PC-3 (cell line): ENCODE measurements at regions not wholly inside any gene's neighbourhood (a gene's known extent, or its start where the extent isn't known, plus 50 kb on each side); places are given as distances from the start of the nearest gene placed in this dataset.

Source experiments
- ATAC-seq: fragments of 200-7000 bp; cut with Tn5 transposase; 2 replicates; pipeline ENCODE4 v1.9.1; 2020; ENCODE audit warnings: mild to moderate bottlenecking, moderate library complexity
- BruUV-seq: library from RNA; stranded (reverse); fragments of 400-500 nt; replicated peaks from 2 replicates; lab custom pipeline; 2021; lab: Mats Ljungman, UMichigan
- CTCF ChIA-PET: fragments of 300-600 bp; sonication (Branson Sonifier 250); formaldehyde crosslinking; loops from one replicate; lab custom pipeline; 2022; ENCODE audit warnings: antibody characterized with exemption; lab: Charles Lee
- POLR2A ChIA-PET: fragments of 300-600 bp; sonication (Branson Sonifier 250); formaldehyde crosslinking; loops from one replicate; lab custom pipeline; 2022; ENCODE audit warnings: antibody characterized with exemption; ENCODE audit not compliant: unreplicated experiment; lab: Charles Lee
- DNase-seq: peaks from one replicate; pipeline ENCODE4 v3.0.0-alpha.2; 2015
- H2AFZ ChIP-seq: fragments of 300-600 bp; sonication (generic); 2 replicates; pipeline ENCODE4 v1.6.0; 2016; ENCODE audit warnings: antibody characterized with exemption, low read length
- H3F3A ChIP-seq: fragments of 300-600 bp; sonication (generic); one replicate; pipeline ENCODE4 v1.6.0; 2017; ENCODE audit warnings: antibody characterized with exemption, low read length, control low read depth, mild to moderate bottlenecking; ENCODE audit not compliant: unreplicated experiment
- H3K27ac ChIP-seq: fragments of 300-600 bp; sonication (generic); 2 replicates; pipeline ENCODE4 v1.5.1; 2016; ENCODE audit warnings: mild to moderate bottlenecking, low read length
- H3K27me3 ChIP-seq: fragments of 300-600 bp; sonication (generic); 2 replicates; pipeline ENCODE4 v1.6.1; 2016; ENCODE audit warnings: low read length, mixed read lengths
- H3K36me3 ChIP-seq: fragments of 300-600 bp; sonication (generic); 2 replicates; pipeline ENCODE4 v1.6.1; 2016; ENCODE audit warnings: low read depth, mixed run types, low read length, mixed read lengths
- H3K4me1 ChIP-seq: fragments of 300-600 bp; sonication (generic); 2 replicates; pipeline ENCODE4 v1.5.1; 2016; ENCODE audit warnings: low read length; ENCODE audit not compliant: insufficient read depth
- H3K4me2 ChIP-seq: fragments of 300-600 bp; sonication (generic); 2 replicates; pipeline ENCODE4 v1.6.0; 2016; ENCODE audit warnings: low read length
- H3K4me3 ChIP-seq: fragments of 300-600 bp; sonication (generic); 2 replicates; pipeline ENCODE4 v1.5.1; 2016; ENCODE audit warnings: mild to moderate bottlenecking, low read length, mixed read lengths
- H3K79me2 ChIP-seq: fragments of 300-600 bp; sonication (generic); 2 replicates; pipeline ENCODE4 v1.6.1; 2017; ENCODE audit warnings: low read length, mixed read lengths
- H3K9ac ChIP-seq: fragments of 300-600 bp; sonication (generic); 2 replicates; pipeline ENCODE4 v1.6.0; 2016; ENCODE audit warnings: mild to moderate bottlenecking, low read length
- H3K9me2 ChIP-seq: fragments of 300-600 bp; sonication (generic); replicated peaks from 2 replicates; pipeline ENCODE4 v1.6.1; 2016; ENCODE audit warnings: mixed run types, low read length, mixed read lengths
- H3K9me3 ChIP-seq: fragments of 300-600 bp; sonication (generic); 2 replicates; pipeline ENCODE4 v1.6.1; 2016; ENCODE audit warnings: low read length, mixed read lengths
- H4K20me1 ChIP-seq: fragments of 300-600 bp; sonication (generic); 2 replicates; pipeline ENCODE4 v1.6.1; 2016; ENCODE audit warnings: low read length, mixed read lengths
- EZH2 ChIP-seq: fragments of 300-600 bp; sonication (generic); IDR thresholded peaks from one replicate; pipeline ENCODE4 v1.6.1; 2017; ENCODE audit warnings: antibody characterized with exemption, mild to moderate bottlenecking, low read length; ENCODE audit not compliant: unreplicated experiment
- EZH2phosphoT487 ChIP-seq: fragments of 300-600 bp; sonication (generic); IDR thresholded peaks from 2 replicates; pipeline ENCODE4 v1.6.1; 2018; ENCODE audit warnings: mild to moderate bottlenecking, antibody characterized with exemption, low read length, borderline replicate concordance
- intact Hi-C: fragments of 100-400 bp; cut with micrococcal nuclease; formaldehyde crosslinking; loops from 2 replicates; pipeline ENCODE4 v1.9.0; 2023
- TF ChIP-seq, protein P1 (sequence below): fragments of 300-600 bp; sonication (generic); conservative IDR thresholded peaks from 2 replicates; pipeline ENCODE4 v1.5.1; 2017; ENCODE audit warnings: antibody characterized with exemption, low read depth, mild to moderate bottlenecking, low read length

DNA sequence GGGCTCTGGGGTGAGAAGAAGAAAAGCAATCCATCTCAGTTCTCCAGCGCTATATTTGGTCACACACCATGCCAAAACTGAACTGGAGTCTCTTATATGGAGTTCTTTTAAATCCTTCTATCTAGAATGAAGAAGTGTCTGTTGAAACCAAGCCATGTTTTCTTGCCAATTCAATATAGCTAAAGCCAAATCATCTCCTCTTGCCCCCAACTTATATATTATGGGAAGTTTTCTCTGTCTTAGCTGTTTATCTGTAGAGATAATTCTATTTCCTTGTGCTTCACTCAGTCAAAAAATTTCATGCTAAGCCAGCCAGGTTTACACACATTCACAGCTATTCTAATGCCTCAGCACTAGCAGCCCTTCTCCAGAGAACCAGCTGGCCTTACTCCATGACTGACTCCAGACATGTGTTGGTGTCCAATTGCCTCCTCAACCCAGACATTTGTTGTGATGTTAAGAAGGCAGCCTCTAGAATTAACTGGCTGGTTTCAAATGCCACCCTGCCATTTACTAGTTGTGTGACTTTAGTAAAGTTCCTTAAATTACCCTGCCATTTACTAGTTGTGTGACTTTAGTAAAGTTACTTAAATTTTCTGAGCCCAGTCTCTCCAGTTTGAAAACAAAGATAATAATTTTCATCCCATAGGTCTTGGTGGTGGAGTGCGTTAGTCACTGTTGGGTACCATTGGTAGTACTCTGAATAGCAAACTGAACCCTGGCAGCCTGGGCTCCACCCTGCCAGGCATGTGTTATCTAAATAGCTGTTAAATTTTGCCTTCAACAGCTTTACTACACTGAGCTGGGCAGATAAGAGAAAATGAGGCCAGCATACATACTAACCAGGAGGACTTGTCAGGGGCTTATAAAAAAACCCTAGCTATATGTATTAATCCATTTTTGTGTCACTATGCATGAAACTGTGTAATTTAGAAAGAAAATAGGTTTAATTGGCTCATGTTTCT, 525.1 kb downstream of the LMO7 start:
- no peak overlapping the region for H3K4me2 ChIP-seq
- H3K27ac ChIP-seq = no peak overlapping the region
- CTCF ChIA-PET = no interaction called here
- no peaks in the 10 kb centered on the region for H3K36me3 ChIP-seq
- no peaks in the 10 kb centered on the region for H3K27me3 ChIP-seq
- no peak overlapping the region for H3K4me3 ChIP-seq
- POLR2A ChIA-PET = interaction anchor here (0.6 kb wide), 1 partner anchor 428 kb away, joined by 3 read pairs; no protein-coding TSS in a partner anchor
- no TSS peak for BruUV-seq
- no peaks in the 10 kb centered on the region for H4K20me1 ChIP-seq
- H3K9ac ChIP-seq = no peak overlapping the region
- H3K9me3 ChIP-seq = no peaks in the 10 kb centered on the region
- H3K9me2 ChIP-seq = no peaks in the 10 kb centered on the region
- no peaks in the 10 kb centered on the region for H3K79me2 ChIP-seq
- no peak overlapping the region for H2AFZ ChIP-seq
- ATAC-seq = no peak
- H3F3A ChIP-seq = no peaks in the 10 kb centered on the region
- intact Hi-C loops = no loop called here
- no peaks in the 10 kb centered on the region for H3K4me1 ChIP-seq
- TF ChIP-seq, protein P1, sequence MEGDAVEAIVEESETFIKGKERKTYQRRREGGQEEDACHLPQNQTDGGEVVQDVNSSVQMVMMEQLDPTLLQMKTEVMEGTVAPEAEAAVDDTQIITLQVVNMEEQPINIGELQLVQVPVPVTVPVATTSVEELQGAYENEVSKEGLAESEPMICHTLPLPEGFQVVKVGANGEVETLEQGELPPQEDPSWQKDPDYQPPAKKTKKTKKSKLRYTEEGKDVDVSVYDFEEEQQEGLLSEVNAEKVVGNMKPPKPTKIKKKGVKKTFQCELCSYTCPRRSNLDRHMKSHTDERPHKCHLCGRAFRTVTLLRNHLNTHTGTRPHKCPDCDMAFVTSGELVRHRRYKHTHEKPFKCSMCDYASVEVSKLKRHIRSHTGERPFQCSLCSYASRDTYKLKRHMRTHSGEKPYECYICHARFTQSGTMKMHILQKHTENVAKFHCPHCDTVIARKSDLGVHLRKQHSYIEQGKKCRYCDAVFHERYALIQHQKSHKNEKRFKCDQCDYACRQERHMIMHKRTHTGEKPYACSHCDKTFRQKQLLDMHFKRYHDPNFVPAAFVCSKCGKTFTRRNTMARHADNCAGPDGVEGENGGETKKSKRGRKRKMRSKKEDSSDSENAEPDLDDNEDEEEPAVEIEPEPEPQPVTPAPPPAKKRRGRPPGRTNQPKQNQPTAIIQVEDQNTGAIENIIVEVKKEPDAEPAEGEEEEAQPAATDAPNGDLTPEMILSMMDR = no peak
- no peak for TF ChIP-seq EZH2phosphoT487
- TF ChIP-seq EZH2 = no peak
- no peak for DNase-seq

DNA sequence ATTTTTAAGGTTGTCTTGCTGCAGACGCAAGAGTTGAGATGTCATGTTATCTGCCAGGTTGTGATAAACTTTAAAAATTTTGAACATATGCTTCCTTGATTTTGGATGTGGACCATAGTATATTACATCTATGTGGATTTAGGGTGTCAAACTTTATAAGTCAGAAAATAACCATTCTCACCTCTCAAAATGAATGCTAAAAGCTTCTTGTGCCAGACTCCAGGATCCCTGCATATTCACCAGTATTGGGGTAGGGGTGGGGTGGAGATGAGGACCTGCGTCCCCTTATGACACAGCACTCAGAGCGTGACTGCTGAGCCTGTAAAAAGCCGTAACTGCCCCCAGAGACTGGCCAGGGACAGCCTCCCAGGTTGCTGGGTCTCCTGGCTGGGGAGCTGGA, 524.4 kb downstream of the LMO7 start:
- no peaks in the 10 kb centered on the region for H3K36me3 ChIP-seq
- ChIA-PET POLR2A (no interaction called here), CTCF (no interaction called here)
- DNase-seq (no peak), ATAC-seq (no peak)
- H3K4me3 ChIP-seq = no peak overlapping the region
- H3K4me1 ChIP-seq = no peaks in the 10 kb centered on the region
- H3K27me3 ChIP-seq = no peaks in the 10 kb centered on the region
- H3K9me3 ChIP-seq = no peaks in the 10 kb centered on the region
- TF ChIP-seq, protein P1 = no peak
- no peak for TF ChIP-seq EZH2
- TF ChIP-seq EZH2phosphoT487 = no peak
- no peaks in the 10 kb centered on the region for H4K20me1 ChIP-seq
- H3K9ac ChIP-seq = no peak overlapping the region
- intact Hi-C loops = no loop called here
- no peak overlapping the region for H2AFZ ChIP-seq
- H3K27ac ChIP-seq = no peak overlapping the region
- no TSS peak for BruUV-seq
- no peak overlapping the region for H3K4me2 ChIP-seq
- no peaks in the 10 kb centered on the region for H3F3A ChIP-seq
- H3K79me2 ChIP-seq = no peaks in the 10 kb centered on the region
- H3K9me2 ChIP-seq = no peaks in the 10 kb centered on the region

- no peaks in the 10 kb centered on the region for H3K9me3 ChIP-seq
- no TSS peak for BruUV-seq
- H3K4me2 ChIP-seq = no peak overlapping the region
- H2AFZ ChIP-seq = no peak overlapping the region
- H3K9me2 ChIP-seq = no peaks in the 10 kb centered on the region
- no peaks in the 10 kb centered on the region for H3K36me3 ChIP-seq
- ChIA-PET POLR2A (interaction anchor here (0.6 kb wide), 1 partner anchor 433 kb away, joined by 8 read pairs; no protein-coding TSS in a partner anchor), CTCF (no interaction called here)
- no peaks in the 10 kb centered on the region for H3F3A ChIP-seq
- no peaks in the 10 kb centered on the region for H3K79me2 ChIP-seq
- H3K27me3 ChIP-seq = no peaks in the 10 kb centered on the region
- H3K27ac ChIP-seq = no peak overlapping the region
- no peak overlapping the region for H3K4me3 ChIP-seq
- H3K9ac ChIP-seq = no peak overlapping the region
- no peaks in the 10 kb centered on the region for H4K20me1 ChIP-seq
- TF ChIP-seq EZH2phosphoT487 (no peak), EZH2 (no peak)
- TF ChIP-seq, protein P1 = no peak
- no peak for DNase-seq
- intact Hi-C loops = no loop called here
- no peak for ATAC-seq
- H3K4me1 ChIP-seq = no peaks in the 10 kb centered on the region
Observed at GRCh38 chr13:76157926-76158325, 521.8 kb downstream of the LMO7 start.
